ENCODE measurements at regions not wholly inside any gene's neighbourhood (a gene's known extent, or its start where the extent isn't known, plus 50 kb on each side); places are given as distances from the start of the nearest gene placed in this dataset.
"Not testable (repeated sequence)": the region's sequence is repeated elsewhere in the genome, so short reads cannot be mapped to it uniquely, and the experiment has no call there.

- no peak for DNase-seq (ENCODE audit: low spot score)
Measured at GRCh38 chr16:5763176-5763575, 665.6 kb upstream of the EEF2KMT start.

DNA sequence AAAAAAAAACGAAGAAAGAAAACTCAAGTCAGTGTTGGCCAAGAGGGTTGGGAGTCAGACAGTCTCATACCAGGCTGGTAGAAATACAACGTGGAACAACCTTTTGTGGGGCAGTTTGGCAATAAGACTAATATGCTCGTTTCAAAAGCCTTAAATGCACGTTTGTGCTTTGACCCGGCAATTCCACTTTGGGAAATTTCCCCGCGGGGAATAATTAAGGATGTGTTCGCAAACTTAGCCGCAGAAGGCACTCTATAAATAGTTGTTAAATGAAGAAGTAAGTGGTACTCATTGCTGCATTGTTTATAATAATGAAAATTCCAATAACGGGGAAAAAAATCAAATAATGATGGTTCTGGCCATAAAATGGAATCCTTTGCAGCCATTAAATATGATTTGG lies 664.8 kb upstream of the EEF2KMT start:
- no peak for DNase-seq (ENCODE audit: low spot score)

DNA sequence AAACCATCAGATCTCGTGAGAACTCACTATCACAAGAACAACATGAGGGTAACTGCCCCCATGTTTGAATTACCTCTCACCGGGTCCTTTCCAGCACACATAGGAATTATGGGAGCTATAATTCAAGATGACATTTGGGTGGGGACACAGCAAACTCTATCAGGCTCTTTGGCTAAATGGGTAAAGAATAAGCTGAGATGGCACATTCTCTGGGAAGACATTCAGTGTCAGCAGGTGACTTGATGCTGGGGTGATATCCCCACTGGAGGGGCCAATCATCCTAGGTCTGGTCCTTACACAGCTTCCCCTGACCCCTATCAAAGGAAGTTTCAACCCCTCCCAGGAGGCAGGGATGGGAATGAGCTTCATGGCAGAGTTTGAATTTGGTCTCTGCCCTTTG lies 664.0 kb upstream of the EEF2KMT start:
- DNase-seq (ENCODE audit: low spot score): no peak

DNA sequence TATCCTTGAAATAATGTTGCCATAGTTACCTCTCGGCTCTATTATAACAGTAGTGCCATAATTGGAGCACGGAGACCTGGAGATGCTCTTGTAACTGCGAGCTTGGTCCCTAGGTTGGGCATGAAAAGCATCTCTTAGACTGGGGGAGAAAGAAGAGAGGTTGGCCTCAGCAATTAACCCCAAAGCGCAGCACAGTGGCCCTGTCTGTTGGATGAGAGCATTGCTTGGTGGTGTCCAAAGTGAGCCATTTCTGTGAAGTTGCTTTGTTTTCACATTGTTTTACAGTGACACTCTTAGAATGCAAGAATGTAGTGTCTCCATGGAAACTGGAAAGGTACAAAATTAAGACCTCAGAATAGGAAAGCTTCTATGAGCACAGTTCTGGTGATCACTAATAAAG lies 660.7 kb upstream of the EEF2KMT start:
- no peak for DNase-seq (ENCODE audit: low spot score)

GRCh38 chr16:5756969-5757368 lies 659.4 kb upstream of the EEF2KMT start:
- no peak for DNase-seq (ENCODE audit: low spot score)

DNA sequence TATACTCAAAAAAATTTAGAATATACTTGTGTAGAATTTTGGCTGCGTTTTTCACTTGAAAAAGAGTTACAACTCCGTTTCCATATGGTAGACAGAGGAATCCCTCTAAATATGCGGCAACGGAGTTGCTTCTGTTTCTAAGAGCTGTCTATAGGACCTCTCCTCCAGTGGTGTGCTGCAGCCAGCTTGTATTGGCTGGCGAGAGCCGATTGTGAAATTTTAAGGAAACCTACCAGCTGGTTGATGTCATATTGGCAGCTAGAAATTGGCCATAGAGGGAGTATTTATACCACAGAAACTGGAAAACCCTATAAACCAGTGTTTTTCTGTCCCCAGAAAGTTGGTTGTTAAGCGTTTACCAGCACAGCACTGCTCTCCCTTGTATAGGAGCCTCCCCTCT lies 655.8 kb upstream of the EEF2KMT start:
- no peak for DNase-seq (ENCODE audit: low spot score)

DNA sequence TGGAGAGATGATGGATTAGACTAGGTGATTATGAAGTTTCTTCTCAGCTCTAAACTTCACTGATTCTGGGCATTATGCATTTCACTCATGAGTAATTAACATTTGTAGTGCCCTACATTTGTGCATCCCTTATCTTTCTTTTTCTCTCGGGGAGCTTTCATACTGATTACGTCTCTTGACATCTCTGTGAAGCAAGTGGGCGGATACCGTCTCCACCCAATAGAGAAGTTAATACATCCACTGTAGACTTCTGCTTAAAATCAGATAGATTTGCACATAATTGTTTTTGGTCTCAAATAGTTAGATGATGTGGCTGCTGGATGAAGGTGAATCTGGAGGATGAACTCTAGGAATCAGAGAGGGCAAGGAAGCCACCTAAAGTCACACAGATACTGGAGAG lies 653.6 kb upstream of the EEF2KMT start:
- DNase-seq (ENCODE audit: low spot score): no peak

- DNase-seq (ENCODE audit: low spot score): not testable (repeated sequence)
Measured at GRCh38 chr16:5750439-5750838, 652.8 kb upstream of the EEF2KMT start.

GRCh38 chr16:5738586-5738985 lies 641.0 kb upstream of the EEF2KMT start:
- peak; percentile 32 for DNase-seq (ENCODE audit: low spot score)

DNA sequence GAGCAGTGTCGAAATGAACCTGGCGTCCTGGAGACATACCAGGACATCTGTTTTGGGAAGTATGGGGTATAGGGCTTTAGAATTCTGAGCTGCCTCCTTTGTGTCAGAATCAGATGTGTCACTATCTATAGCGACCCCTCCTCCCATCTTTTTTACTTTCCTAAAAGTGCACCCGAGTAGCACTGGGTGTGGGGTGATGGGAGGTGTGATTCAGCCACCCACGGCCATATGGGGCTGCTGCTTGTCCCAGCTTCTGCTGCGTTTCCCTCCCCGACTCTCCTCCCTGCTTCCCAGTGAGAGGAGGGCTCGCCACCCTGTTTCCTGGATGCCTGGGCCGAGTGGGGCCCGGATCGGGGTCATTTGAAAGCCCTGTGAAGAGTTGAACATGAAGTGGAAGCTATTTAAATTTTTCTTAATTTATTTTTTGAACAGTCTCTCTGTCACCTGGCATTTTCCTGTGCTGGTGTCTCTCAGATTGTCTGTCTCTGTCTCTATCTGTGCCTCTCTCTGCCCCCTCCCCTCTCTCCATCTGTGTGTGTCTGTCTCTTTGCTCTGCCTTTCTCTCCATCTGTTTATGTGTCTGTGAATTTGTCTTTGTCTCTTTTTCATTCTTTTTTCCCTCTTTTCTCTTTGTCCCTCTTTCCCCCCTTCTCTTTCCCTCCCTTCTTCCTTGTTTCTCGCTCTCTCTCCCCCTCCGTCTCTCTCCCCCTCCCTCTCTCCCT lies 638.8 kb upstream of the EEF2KMT start:
- no peak for DNase-seq (ENCODE audit: low spot score)

GRCh38 chr16:5735444-5735843 lies 637.8 kb upstream of the EEF2KMT start:
- no peak for DNase-seq (ENCODE audit: low spot score)

GRCh38 chr16:5730783-5731182 lies 633.2 kb upstream of the EEF2KMT start:
- DNase-seq (ENCODE audit: low spot score): no peak

- DNase-seq (ENCODE audit: low spot score): no peak
Measured at GRCh38 chr16:5722116-5722619, 624.6 kb upstream of the EEF2KMT start.

DNA sequence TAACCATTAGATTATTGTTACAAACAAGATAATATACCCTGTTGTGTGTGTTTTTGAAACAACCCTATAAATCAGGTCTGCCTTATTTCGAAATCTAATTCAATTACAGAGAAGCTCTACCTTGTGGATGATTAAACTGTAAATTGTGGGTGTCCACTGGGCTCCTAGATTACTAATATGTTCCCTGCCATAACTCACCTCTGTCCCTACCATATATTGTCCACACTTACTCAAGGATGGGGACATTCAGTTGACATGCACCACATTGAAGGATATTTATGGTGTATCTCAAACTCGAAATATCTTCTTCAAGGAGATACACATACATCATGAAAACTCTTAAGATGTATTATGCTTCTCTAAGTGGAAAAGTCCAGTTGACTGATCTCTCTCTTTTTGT lies 617.6 kb upstream of the EEF2KMT start:
- no peak for DNase-seq (ENCODE audit: low spot score)

GRCh38 chr16:5709889-5710288 lies 612.3 kb upstream of the EEF2KMT start:
- peak; percentile 9 for DNase-seq (ENCODE audit: low spot score)

DNA sequence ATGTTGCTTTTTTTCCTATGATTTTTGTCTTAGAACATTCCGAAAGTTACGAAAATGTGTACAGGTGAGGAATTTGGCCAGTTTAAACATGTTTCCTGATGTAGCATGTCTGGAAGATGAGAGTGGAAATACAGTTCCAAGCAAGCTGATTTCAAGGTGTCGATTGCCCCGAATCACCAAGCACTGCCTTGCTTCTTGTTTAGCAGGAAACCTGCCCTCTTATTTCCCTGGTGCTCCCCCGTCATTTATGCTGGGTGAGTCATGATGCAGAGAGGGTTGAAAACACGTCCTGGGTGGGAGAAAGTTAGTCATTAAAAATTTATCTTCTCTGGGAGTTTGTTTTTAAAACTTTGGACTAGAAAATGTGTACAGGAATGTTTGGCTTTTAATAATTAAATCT lies 608.6 kb upstream of the EEF2KMT start:
- DNase-seq (ENCODE audit: low spot score): peak; percentile 61

DNA sequence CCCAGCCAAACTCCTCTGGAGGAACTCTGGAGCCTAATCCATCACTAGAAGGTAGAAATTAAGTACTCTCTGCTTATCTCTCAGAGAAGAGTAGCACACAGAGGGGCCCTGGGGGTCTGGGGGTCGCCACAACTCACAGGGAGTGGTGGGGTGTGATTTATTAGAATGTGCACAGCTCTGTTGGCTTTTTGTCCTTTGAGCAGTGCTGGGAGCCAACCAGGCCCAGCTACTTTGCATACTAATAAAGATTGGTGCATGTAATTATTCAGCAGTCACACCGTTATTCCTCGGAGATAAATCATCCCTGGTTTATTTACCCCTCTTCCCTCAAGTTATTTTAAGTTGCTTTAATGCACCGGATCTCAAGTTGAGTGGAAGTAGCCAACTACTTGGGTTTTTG lies 606.7 kb upstream of the EEF2KMT start:
- no peak for DNase-seq (ENCODE audit: low spot score)

DNA sequence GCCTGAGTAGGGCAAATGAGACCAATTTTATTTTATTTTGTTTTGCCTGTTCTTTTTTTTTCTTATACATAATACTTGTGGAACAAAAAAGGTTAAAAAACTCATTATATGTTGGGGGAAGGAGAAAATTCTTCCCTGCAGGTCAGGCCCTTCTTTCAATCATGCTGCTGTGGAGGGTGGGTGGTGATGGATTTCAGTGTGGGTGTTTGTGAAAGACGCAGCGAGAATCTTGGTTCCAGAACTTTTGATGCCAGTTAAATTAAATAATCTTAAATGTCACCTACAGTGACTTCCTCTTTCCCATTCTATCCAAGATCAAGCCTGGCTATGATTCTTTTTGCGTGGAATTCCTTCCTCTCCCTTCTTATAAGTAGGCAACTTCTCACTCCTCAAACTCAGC lies 595.8 kb upstream of the EEF2KMT start:
- DNase-seq (ENCODE audit: low spot score): no peak

DNA sequence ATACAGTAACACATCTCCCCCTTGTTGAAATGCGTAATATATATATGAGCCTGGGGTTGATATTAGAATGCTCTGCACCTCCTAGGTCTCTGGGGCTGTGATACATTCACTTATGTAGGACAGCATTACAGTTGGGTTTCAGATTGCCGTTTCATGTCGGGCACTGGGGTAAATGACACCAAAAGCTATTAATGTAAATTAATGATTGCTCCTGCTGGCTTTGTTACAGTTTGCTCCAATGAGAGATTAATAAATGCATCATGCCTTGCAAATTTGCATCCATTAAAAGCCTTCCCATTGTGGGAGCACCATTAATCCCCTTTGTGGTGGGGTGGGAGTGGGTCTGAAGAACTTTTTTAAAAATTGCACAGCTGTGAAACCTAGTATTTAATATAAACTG lies 584.4 kb upstream of the EEF2KMT start:
- no peak for DNase-seq (ENCODE audit: low spot score)

DNA sequence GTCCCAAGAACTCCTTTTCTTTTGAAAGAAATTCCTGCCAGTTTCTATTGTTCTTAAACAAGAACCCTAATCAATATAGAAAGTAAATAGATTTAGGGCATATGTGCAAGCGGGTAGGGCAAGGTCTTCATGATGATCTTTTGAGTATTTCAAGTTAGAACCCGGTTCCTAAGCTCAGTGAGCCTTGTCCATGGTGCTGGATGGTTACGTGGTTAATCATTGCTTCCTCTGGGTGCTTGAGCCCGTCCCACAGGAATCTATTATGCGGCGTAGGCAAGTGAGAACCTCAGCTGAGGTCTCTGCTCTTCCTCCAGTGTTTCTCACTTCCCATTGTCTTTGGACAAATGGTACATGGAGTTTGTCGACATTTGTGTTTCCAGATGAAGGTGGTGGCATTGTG lies 580.8 kb upstream of the EEF2KMT start:
- DNase-seq (ENCODE audit: low spot score): peak; percentile 20

- no peak for DNase-seq (ENCODE audit: low spot score)
Measured at GRCh38 chr16:5671421-5671820, 573.8 kb upstream of the EEF2KMT start.

DNA sequence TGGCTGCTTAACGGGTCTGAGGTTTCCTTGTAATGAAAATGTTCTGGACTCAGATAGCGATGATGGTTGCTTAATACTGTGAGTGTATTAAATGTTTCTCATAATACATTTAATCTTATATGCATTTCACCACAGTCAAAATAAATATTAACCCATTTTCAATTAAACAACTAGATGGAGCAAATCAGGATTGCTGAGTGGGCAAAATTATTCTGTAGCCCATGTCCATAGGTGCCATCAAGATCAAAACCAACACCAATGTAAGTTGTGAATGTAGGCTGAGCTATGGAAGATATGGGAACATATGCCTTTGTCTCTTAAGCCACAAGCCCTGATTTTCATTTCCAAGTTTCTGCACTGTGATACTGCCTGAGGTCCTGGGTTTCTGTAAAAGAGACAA lies 572.6 kb upstream of the EEF2KMT start:
- no peak for DNase-seq (ENCODE audit: low spot score)

DNA sequence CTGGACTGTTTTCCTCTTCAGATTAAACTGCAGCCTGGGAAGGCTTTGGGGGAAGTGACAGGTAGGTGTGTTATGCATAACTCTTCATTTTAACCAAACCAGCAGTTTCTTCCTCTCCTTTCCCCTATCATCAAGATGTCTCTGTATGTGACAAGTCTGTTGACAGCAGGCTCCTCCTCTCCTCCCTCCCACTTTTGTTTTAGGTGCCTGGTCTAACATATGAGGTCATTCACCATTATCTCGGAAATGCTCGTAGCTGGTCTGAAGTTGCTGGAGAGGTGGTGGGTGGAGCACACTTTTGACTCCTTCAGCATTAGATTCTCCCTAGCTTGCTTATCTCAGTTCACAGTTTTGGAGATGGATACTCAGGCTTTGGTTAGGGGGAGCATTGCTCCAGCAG lies 571.0 kb upstream of the EEF2KMT start:
- DNase-seq (ENCODE audit: low spot score): no peak

GRCh38 chr16:5665834-5666233 lies 568.2 kb upstream of the EEF2KMT start:
- no peak for DNase-seq (ENCODE audit: low spot score)

All from kidney tubule cell (primary cell).